Upper lobe of right lung (tissue), 1 donor: ENCODE measurements at regions not wholly inside any gene's neighbourhood (a gene's known extent, or its start where the extent isn't known, plus 50 kb on each side); places are given as distances from the start of the nearest gene placed in this dataset.

Experiments
- ATAC-seq: fragments of 200-7000 bp; cut with Tn5 transposase; one replicate; pipeline ENCODE4 v1.9.1; 2020; ENCODE audit warnings: mild to moderate bottlenecking, moderate library complexity
- DNase-seq: peaks from one replicate; pipeline ENCODE4 v3.0.0-alpha.2; 2020
- H3K27ac ChIP-seq: fragments of 200-600 bp; one replicate; pipeline ENCODE4 v1.8.0; 2022
- H3K27me3 ChIP-seq: fragments of 200-600 bp; one replicate; pipeline ENCODE4 v1.8.0; 2022; ENCODE audit warnings: mild to moderate bottlenecking
- H3K36me3 ChIP-seq: fragments of 200-600 bp; one replicate; pipeline ENCODE4 v1.8.0; 2022
- H3K4me1 ChIP-seq: fragments of 200-600 bp; one replicate; pipeline ENCODE4 v1.8.0; 2022
- H3K4me3 ChIP-seq: fragments of 200-600 bp; one replicate; pipeline ENCODE4 v1.8.0; 2022; ENCODE audit warnings: mild to moderate bottlenecking
- H3K9me3 ChIP-seq: fragments of 200-600 bp; one replicate; pipeline ENCODE4 v1.8.0; 2022
- CTCF ChIP-seq: fragments of 200-600 bp; IDR thresholded peaks from one replicate; pipeline ENCODE4 v1.8.0; 2022; ENCODE audit warnings: antibody characterized with exemption
- intact Hi-C: fragments of 100-400 bp; cut with DNase I; formaldehyde crosslinking; loops from one replicate; pipeline ENCODE4 v1.11.0; 2022
- donor health status: DM: no; HTN: yes; CAD: no; lungs with severe emphysema.

- H3K27ac ChIP-seq = no peak overlapping the region
- intact Hi-C loops = no loop called here
- peaks cover 36% of the 10 kb centered on the region for H3K27me3 ChIP-seq
Measured at GRCh38 chr12:107317751-107318555, 224.6 kb upstream of the CRY1 start.

GRCh38 chr12:107318556-107318805, 225.1 kb upstream of the CRY1 start:
- no peak for DNase-seq
- intact Hi-C loops = no loop called here
- H3K27me3 ChIP-seq = peaks cover 41% of the 10 kb centered on the region
- H3K9me3 ChIP-seq = no peaks in the 10 kb centered on the region
- no peaks in the 10 kb centered on the region for H3K36me3 ChIP-seq
- H3K27ac ChIP-seq = no peak overlapping the region
- peaks cover 27% of the 10 kb centered on the region for H3K4me1 ChIP-seq
- H3K4me3 ChIP-seq = peak overlapping the region; percentile 51
- ATAC-seq = no peak
- no peak for TF ChIP-seq CTCF

More at GRCh38 chr12:107317751-107318555, 224.6 kb upstream of the CRY1 start:
- Histone ChIP-seq H3K36me3 (no peaks in the 10 kb centered on the region), H3K4me3 (peak overlapping the region; percentile 51), H3K4me1 (peaks cover 27% of the 10 kb centered on the region), H3K9me3 (no peaks in the 10 kb centered on the region)
- peak; percentile 11 for TF ChIP-seq CTCF
- peak; percentile 92 for DNase-seq
- ATAC-seq = peak; percentile 88

GRCh38 chr12:107318806-107319532, 225.6 kb upstream of the CRY1 start:
- Histone ChIP-seq H3K27me3 (peaks cover 46% of the 10 kb centered on the region), H3K4me1 (peaks cover 27% of the 10 kb centered on the region), H3K4me3 (peak overlapping the region; percentile 51), H3K27ac (no peak overlapping the region), H3K36me3 (no peaks in the 10 kb centered on the region), H3K9me3 (no peaks in the 10 kb centered on the region)
- DNase-seq (no peak), ATAC-seq (peak; percentile 4)
- intact Hi-C loops = no loop called here
- TF ChIP-seq CTCF = no peak

GRCh38 chr12:107319533-107320032, 226.2 kb upstream of the CRY1 start:
- peaks cover 27% of the 10 kb centered on the region for H3K4me1 ChIP-seq
- H3K4me3 ChIP-seq = peak overlapping the region; percentile 51
- no peaks in the 10 kb centered on the region for H3K36me3 ChIP-seq
- intact Hi-C loops = no loop called here
- DNase-seq = no peak
- H3K27ac ChIP-seq = no peak overlapping the region
- no peak for TF ChIP-seq CTCF
- no peaks in the 10 kb centered on the region for H3K9me3 ChIP-seq
- no peak for ATAC-seq
- H3K27me3 ChIP-seq = peaks cover 48% of the 10 kb centered on the region

- no peak for TF ChIP-seq CTCF
- intact Hi-C loops = no loop called here
- DNase-seq = peak; percentile 76
- ATAC-seq = peak; percentile 27
- H3K36me3 ChIP-seq = no peaks in the 10 kb centered on the region
- peak overlapping the region; percentile 51 for H3K4me3 ChIP-seq
- peaks cover 27% of the 10 kb centered on the region for H3K4me1 ChIP-seq
- peaks cover 48% of the 10 kb centered on the region for H3K27me3 ChIP-seq
- no peak overlapping the region for H3K27ac ChIP-seq
- H3K9me3 ChIP-seq = no peaks in the 10 kb centered on the region
Measured at GRCh38 chr12:107320033-107320928, 226.9 kb upstream of the CRY1 start.
